Stimulated activated CD4-positive, alpha-beta T cell treated with anti-CD3 and anti-CD28 coated beads, Interleukin-12 subunit alpha, Interleukin-12 subunit beta, amount 100 ng/mL, for 24 hours (primary cell): ENCODE measurements at regions not wholly inside any gene's neighbourhood (a gene's known extent, or its start where the extent isn't known, plus 50 kb on each side); places are given as distances from the start of the nearest gene placed in this dataset.
"Not testable (repeated sequence)": the region's sequence is repeated elsewhere in the genome, so short reads cannot be mapped to it uniquely, and the experiment has no call there.

ENCODE experiments used
- DNase-seq, 2 experiments: peaks; one replicate each; pipeline ENCODE4 v3.0.0-alpha.2; 2020; ENCODE audit warnings: low read depth in 2 of 2

DNA sequence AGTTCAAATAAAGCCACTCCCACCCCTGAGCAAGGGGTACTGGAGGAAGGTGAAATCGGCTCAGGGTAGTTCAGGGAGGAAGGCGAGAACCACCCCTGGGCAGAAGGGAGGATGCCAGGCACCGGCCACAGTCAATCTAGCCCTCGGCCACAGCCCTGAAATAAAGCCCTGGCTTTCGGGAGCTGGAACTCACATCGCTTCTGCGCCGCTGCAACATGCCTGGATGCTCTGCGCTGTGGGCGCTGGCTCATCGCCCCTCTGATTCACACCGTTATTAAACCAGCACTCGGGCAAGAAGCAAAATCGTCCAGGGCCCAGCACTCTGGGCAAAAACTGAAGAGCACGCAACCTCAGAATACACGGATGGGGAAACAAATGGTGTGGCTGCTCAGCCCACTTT is 136.9 kb upstream of the RREB1 start:
- DNase-seq = no peak

DNA sequence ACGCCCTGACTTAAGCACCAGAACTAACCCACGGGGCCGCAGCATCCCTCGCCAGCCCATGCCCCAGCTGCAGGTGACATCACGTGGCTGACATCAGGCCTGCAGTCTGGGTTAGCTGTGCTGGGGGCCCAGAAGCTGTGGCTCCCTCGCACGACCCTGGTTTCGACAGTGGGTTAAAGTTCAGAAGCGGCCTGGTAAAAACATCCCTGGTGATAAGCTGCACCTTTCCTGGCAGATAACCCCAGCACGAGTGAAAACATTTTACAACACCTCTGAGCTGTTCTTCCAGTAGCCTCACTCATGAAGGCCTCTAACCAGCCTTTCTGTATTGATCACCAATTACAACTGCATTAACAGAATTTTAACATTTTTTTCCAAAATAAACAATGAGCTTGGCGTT is 136.4 kb upstream of the RREB1 start:
- DNase-seq = no peak

DNA sequence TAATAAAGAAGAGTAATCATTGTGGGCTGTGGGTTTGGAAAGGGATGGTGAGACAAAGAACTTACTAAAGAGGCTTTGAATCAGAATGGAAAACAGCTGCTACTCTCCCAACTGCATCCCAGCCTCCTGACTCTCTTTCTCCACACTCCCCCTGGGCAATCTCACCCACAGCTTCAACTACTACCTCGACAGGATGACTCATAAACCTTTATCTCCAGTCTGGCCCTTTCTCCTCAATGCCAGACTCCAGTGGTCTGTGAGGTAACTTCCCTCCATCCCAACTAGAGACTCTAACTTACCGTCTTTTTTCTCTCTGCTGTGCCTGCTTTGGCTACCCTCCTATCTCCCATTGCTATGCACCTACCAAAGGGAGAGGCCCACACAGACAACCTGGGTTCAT is 135.3 kb upstream of the RREB1 start:
- no peak for DNase-seq

DNA sequence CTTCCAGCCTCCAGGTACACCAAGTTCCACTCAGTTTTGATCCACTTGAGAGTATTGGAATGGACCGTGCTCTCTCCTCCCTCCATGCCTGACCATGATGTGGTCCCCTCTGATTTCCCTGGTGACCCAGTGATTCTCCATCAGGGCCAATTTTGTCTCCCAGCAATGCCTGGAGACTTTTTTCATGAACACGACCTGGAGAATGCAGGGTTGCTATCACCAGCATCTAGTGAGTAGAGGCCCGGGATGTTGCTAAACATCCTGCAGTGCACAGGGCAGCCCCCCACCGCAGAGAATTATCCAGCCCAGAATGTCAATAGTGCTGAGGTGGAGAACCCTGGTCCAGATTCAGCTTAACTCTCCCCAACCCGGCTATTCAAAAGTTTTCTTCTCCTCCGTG is 134.0 kb upstream of the RREB1 start:
- no peak for DNase-seq

GRCh38 chr6:6975459-6976111 is 132.2 kb upstream of the RREB1 start:
- DNase-seq = no peak

DNA sequence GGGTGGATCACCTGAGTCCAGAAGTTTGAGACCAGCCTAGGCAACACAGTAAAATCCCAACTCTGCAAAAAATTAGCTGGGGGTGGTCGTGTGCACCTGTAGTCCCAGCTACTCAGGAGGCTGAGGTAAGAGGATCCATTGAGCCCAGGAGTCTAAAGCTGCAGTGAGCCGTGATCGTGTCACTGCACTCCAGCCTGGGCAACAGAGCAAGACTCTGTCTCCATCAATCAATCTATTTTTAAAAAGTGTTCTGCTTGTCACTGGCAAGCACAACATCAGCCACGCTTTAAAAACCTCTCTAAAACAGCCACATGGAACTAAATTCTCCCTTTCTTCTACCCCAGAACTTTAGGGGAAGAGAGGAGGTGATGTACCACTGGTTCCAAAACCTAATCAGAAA is 131.6 kb upstream of the RREB1 start:
- no peak for DNase-seq

DNA sequence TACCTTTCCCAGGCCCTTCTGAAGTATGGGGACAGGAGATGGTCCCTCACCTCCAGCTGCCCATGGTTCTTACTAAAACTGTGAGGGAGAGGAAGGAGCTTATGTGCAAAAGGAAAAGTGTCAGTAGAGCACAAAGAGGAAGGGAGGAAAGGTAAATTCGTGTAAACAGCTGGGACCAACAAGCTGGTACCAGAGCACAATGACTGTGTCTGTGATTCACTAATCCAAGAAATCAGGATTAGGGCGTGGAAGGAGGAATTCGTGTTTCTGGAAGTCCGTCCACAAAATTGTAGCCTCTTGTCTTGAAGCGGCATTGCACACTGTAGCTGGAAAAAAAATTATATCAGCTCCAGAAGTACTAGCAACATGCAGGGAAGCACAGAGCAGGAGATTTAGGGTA is 129.0 kb upstream of the RREB1 start:
- no peak for DNase-seq

DNA sequence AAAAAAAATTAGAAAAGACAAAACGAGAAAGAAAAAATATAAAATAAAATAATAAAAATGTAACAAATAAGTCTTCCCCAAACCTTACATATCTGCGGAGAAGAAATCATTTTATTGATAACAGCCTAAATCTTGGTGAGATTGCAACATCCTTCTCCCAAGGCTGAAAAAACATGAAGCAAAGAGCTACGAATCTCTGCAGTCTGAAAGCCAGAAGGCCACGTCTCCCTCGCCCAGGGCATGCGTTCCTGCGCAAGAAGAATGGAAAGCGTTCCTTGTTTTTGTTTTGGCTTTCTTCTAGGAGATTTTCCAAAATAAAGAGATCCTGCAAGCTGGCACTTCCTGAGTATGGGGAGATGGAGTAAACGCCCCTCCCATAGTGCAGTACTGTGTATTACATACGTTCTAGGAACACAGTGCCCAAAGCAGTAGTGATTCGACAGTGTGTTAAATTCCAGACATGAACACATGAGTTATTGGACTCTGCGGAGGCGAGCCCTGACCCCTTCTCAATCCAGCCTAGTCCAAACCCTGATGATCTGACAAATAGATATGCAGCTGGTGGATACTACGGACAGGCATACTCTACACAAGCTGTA is 126.7 kb upstream of the RREB1 start:
- no peak for DNase-seq

DNA sequence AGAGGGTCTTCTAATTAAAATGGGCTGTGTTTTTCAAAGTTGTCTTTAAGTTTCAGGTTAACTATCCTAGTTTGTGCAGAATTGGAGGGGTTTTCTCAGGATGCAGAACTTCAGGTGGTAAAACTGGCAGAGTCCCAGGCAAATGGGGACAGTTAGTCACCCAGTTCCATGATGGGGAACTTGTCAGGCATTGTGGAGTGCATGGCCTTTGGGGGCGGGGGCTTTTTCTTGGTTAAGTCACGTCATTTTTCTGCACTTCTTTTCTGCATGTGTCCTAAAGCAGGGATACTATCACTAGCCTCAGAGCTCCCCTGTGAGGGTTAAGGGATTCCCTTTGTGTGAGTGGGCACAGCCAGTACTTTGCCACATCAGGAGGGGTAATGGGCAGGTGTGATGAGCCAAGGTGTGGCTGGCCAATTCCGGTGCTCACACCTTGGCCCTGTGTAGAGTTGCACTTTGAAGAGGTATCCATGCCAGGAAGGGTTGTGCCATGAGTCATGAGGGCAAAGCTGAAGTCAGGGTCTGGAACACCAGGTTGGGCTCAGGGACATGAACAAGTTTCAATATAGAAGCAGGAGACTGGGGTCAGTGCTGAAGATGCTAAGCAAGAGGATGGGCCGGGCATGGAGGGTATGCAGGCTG is 126.0 kb upstream of the RREB1 start:
- DNase-seq = no peak

DNA sequence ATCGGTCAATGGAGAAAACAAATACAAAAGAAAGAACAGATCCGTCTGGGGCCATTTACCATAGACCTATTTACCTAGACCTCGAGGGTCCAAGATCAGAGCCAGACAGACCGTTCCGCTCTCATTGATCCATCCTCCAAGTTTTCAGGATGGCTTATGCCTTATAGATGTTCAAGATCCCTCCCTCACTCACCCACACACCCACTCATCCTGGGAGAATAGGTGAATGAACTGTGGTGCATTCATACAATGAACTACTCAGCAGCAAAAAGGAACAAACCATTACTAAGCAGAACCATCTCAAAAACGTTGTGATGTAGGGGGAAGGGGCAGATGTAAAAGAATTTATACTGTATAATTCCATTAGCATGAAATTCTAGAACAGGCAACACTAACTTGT is 125.1 kb upstream of the RREB1 start:
- DNase-seq = no peak

DNA sequence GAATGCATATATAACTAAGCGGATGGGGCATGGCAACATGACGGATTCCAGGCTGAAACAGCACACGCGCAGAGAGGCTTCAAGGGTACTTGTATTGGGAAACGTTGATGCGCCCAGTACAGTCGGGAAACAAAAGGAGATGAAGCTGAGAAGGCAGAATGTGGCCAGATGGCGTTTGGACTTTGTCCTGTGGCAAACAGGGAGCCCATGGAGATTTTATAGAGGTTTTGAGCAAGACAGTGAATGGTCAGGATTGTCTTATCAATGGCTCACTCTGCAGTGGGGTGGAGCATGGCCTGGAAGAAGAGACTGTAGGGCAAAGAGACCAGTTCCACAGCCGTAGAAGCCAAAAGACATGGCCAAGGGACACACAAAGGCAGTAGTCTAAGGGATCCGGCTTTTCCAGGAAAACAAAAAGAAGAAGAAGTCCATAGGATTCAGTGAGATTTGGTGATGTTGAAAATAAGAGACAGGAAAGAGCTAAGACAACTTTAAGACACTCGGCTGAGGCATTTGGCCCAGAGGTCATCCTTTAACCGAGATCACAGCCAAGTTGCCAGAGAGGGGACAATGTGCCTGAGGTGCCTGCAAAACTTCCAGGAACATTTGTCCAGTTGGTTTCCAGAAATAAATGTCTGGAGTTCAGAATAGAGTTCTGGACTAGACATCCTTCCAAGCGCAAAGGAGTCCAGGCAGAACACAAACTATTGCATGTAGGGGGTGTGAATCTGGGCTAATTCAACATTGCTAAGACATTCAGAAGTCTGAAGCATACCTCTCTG is 123.0 kb upstream of the RREB1 start:
- DNase-seq = no peak

DNA sequence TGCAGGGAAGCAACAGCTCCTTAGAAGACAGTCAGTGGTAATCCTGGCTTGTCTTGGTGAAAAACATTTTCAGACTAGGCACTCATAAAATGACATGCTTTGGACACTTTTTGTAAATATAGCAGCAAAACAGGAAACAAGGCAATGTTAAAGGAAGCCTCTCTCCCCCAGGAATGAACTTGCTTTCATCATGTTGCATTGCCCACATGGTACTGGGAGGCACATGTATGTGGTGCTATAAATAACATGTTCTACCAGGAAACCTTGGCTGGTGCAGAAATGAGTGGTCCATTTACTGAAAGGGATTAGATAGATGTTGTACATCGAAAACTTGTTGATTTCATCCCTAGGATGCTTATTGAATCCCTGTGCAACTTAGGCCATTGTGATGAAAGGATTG is 121.4 kb upstream of the RREB1 start:
- no peak for DNase-seq

GRCh38 chr6:6987749-6988148 is 120.0 kb upstream of the RREB1 start:
- no peak for DNase-seq

- not testable (repeated sequence) for DNase-seq
Observed at GRCh38 chr6:6990059-6990458, 117.7 kb upstream of the RREB1 start.

GRCh38 chr6:6993503-6994237 is 114.1 kb upstream of the RREB1 start:
- DNase-seq = no peak

- DNase-seq = no peak
Observed at GRCh38 chr6:6994796-6995195, 113.0 kb upstream of the RREB1 start.

DNA sequence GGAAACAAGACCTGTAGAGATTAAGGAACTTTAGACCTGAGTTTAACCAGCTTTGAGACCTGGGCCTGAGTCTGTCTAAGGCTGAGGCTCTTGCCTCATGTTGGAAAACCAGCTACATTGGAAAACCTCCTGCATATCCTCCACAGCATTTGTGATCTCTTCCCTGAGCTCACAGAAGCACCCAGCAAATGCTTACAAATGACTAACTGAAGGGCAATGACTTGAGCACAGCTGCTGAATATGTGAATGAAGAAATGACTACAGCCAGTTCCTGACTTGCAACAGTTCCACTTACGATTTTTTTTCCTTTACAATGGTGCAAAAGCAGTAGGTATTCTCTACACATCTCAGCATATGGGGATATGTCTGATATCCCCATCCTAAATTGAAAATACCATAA is 112.4 kb upstream of the RREB1 start:
- DNase-seq = no peak

- no peak for DNase-seq
Observed at GRCh38 chr6:6996124-6996523, 111.6 kb upstream of the RREB1 start.

DNA sequence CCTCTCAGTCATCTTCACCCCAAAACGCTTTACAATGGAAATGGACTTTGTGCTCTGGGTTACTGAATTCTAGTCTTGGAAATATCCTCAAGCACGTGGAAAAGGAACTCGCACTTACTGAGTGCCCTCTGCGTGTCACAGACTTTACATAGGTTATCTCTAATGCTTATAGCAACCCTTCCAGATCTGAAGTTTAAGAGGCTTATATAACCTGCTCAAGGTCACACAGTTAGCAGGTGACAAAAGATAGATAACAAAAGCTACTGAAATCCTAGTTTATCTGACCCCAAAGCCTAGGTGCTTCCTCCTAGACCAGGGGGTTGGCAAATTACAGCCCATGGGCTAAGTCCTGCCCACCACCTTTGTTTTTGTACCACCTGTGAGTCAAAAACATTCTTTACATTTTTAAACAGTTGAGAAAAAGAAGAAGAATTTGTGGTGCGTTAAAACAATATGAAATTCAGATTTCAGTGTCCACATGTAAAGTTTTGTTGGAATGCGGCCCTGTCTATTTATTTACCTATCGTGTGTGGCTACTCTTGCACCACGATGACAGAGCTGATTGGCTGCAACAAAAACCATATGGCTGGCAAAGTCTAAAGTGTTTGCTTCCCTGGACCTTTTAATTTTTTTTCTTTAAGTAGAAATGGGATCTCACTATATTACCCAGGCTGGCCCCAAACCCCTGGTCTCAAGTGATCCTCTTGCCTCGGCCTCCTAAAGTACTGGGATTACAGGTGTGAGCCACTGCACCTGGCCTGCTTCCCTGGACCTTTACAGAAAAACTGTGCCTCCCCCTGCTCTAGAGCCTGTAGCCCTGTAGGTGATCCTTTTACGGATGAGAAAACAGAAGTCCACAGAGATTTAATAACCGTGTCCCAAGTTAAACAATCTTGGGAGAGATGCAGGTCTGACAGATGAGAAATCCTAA is 110.2 kb upstream of the RREB1 start:
- no peak for DNase-seq

DNA sequence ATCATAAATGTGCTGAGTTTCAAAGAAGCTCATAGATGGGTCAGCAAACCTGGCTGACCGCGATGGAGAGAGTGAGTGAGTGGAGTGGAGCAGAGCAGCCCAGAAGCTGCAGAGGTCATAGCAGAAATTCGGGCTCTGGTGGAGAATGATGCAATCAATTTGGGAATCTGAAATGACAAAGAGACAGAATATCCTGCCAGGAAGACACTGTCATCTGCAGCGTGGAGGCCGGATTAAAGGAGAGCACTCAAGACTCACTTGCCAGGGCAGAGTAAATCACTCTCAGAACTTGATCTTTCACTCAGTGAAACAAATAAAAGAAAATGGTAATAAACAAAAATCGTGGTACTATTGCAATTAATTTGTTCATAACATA is 109.6 kb upstream of the RREB1 start:
- DNase-seq = no peak
